Endothelial cell (in vitro differentiated cells): ENCODE measurements at regions not wholly inside any gene's neighbourhood (a gene's known extent, or its start where the extent isn't known, plus 50 kb on each side); places are given as distances from the start of the nearest gene placed in this dataset.

ENCODE experiments used
- DNase-seq: peaks from one replicate; pipeline ENCODE4 v3.0.0; 2021; ENCODE audit warnings: low spot score
- H3K27ac Mint-ChIP-seq: one replicate; pipeline ENCODE4 v1.8.0; 2021; ENCODE audit warnings: mixed read lengths, inconsistent platforms; ENCODE audit not compliant: unreplicated experiment
- H3K27me3 Mint-ChIP-seq: one replicate; pipeline ENCODE4 v1.8.0; 2021; ENCODE audit warnings: mild to moderate bottlenecking, moderate library complexity, mixed read lengths, inconsistent platforms; ENCODE audit not compliant: unreplicated experiment
- H3K36me3 Mint-ChIP-seq: one replicate; pipeline ENCODE4 v1.8.0; 2021; ENCODE audit warnings: mild to moderate bottlenecking, low read depth, mixed read lengths, inconsistent platforms; ENCODE audit not compliant: unreplicated experiment
- H3K4me1 Mint-ChIP-seq: one replicate; pipeline ENCODE4 v1.8.0; 2021; ENCODE audit warnings: mild to moderate bottlenecking, mixed read lengths, inconsistent platforms; ENCODE audit not compliant: unreplicated experiment
- H3K4me3 Mint-ChIP-seq: one replicate; pipeline ENCODE4 v1.8.0; 2021; ENCODE audit warnings: mild to moderate bottlenecking, mixed read lengths, inconsistent platforms; ENCODE audit not compliant: unreplicated experiment
- H3K9me3 Mint-ChIP-seq: one replicate; pipeline ENCODE4 v1.8.0; 2021; ENCODE audit warnings: mixed read lengths, inconsistent platforms; ENCODE audit not compliant: unreplicated experiment
- TF ChIP-seq, protein P1 (sequence below): fragments of 200-600 bp; sonication (generic); IDR thresholded peaks from one replicate; pipeline ENCODE4 v1.5.0; 2021; ENCODE audit warnings: antibody characterized with exemption; ENCODE audit not compliant: unreplicated experiment

DNA sequence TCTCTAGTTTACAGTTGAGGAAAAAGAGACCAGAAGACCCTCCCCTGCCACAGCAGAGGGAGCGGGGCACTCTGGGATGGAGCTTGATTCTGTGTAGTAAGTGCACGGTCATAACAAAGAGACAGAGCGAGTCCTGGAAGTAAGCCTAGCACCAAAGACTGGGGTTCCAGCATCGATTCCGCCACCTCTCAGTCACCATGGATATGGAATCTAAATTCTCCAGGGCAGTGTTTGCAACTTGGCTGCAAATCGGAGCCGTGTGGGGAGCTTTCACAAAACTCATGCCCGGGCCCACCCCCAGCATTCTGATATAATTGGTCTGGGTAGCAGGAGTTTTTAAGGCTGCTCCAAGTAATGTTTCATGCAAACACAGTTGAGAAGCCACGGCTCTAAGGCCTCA is 129.5 kb upstream of the OPCML start:
- no peak overlapping the region for H3K27ac Mint-ChIP-seq
- TF ChIP-seq, protein P1, sequence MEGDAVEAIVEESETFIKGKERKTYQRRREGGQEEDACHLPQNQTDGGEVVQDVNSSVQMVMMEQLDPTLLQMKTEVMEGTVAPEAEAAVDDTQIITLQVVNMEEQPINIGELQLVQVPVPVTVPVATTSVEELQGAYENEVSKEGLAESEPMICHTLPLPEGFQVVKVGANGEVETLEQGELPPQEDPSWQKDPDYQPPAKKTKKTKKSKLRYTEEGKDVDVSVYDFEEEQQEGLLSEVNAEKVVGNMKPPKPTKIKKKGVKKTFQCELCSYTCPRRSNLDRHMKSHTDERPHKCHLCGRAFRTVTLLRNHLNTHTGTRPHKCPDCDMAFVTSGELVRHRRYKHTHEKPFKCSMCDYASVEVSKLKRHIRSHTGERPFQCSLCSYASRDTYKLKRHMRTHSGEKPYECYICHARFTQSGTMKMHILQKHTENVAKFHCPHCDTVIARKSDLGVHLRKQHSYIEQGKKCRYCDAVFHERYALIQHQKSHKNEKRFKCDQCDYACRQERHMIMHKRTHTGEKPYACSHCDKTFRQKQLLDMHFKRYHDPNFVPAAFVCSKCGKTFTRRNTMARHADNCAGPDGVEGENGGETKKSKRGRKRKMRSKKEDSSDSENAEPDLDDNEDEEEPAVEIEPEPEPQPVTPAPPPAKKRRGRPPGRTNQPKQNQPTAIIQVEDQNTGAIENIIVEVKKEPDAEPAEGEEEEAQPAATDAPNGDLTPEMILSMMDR = no peak
- no peaks in the 10 kb centered on the region for H3K36me3 Mint-ChIP-seq
- no peaks in the 10 kb centered on the region for H3K9me3 Mint-ChIP-seq
- no peak for DNase-seq
- H3K4me1 Mint-ChIP-seq = no peaks in the 10 kb centered on the region
- no peak overlapping the region for H3K4me3 Mint-ChIP-seq
- no peaks in the 10 kb centered on the region for H3K27me3 Mint-ChIP-seq

GRCh38 chr11:133660202-133660568 is 127.9 kb upstream of the OPCML start:
- Mint-ChIP-seq H3K4me1 (no peaks in the 10 kb centered on the region), H3K4me3 (no peak overlapping the region), H3K36me3 (no peaks in the 10 kb centered on the region), H3K9me3 (no peaks in the 10 kb centered on the region), H3K27ac (no peak overlapping the region), H3K27me3 (peaks cover 3% of the 10 kb centered on the region)
- TF ChIP-seq, protein P1 = no peak
- DNase-seq = no peak

GRCh38 chr11:133659538-133660201 is 127.4 kb upstream of the OPCML start:
- no peaks in the 10 kb centered on the region for H3K9me3 Mint-ChIP-seq
- no peak overlapping the region for H3K27ac Mint-ChIP-seq
- no peaks in the 10 kb centered on the region for H3K36me3 Mint-ChIP-seq
- DNase-seq = no peak
- no peak overlapping the region for H3K4me3 Mint-ChIP-seq
- H3K27me3 Mint-ChIP-seq = peaks cover 3% of the 10 kb centered on the region
- TF ChIP-seq, protein P1 = no peak
- no peaks in the 10 kb centered on the region for H3K4me1 Mint-ChIP-seq

- Mint-ChIP-seq H3K36me3 (no peaks in the 10 kb centered on the region), H3K4me3 (no peak overlapping the region), H3K9me3 (no peaks in the 10 kb centered on the region), H3K27me3 (peaks cover 5% of the 10 kb centered on the region), H3K27ac (no peak overlapping the region), H3K4me1 (no peaks in the 10 kb centered on the region)
- TF ChIP-seq, protein P1 = no peak
- no peak for DNase-seq
Measured at GRCh38 chr11:133657054-133657453, 124.8 kb upstream of the OPCML start.

- H3K4me1 Mint-ChIP-seq = no peaks in the 10 kb centered on the region
- DNase-seq = no peak
- H3K36me3 Mint-ChIP-seq = no peaks in the 10 kb centered on the region
- H3K27me3 Mint-ChIP-seq = peaks cover 5% of the 10 kb centered on the region
- no peaks in the 10 kb centered on the region for H3K9me3 Mint-ChIP-seq
- TF ChIP-seq, protein P1 = no peak
- H3K27ac Mint-ChIP-seq = no peak overlapping the region
- H3K4me3 Mint-ChIP-seq = no peak overlapping the region
Measured at GRCh38 chr11:133656082-133656635, 123.9 kb upstream of the OPCML start.
